ENCODE measurements at regions not wholly inside any gene's neighbourhood (a gene's known extent, or its start where the extent isn't known, plus 50 kb on each side); places are given as distances from the start of the nearest gene placed in this dataset.

DNA sequence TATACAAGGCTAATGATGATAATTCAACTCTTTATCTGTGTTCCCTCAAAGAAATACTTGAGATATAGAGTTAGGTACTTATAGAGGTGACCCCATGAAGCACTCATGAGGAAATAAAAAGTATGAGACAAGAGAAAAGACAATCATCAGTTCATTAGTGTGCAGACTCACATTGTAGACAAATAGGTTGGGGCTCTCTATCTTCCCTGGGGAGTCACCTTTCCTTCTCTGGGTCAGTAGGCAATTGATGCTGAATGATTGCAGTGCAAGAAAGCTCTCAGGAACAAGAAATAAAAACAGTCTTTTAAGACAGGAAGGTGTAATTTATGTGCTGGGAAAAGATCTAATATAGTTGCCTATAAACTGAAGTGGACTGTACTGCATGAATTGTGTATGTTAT, 1357.6 kb upstream of the EPHA6 start:
- dilution Hi-C loops (cut with MboI; ENCODE audit: extremely low pct_ligation_motif_present, low sequenced_read_pairs) = no loop called here
- TF ChIP-seq, protein P1, sequence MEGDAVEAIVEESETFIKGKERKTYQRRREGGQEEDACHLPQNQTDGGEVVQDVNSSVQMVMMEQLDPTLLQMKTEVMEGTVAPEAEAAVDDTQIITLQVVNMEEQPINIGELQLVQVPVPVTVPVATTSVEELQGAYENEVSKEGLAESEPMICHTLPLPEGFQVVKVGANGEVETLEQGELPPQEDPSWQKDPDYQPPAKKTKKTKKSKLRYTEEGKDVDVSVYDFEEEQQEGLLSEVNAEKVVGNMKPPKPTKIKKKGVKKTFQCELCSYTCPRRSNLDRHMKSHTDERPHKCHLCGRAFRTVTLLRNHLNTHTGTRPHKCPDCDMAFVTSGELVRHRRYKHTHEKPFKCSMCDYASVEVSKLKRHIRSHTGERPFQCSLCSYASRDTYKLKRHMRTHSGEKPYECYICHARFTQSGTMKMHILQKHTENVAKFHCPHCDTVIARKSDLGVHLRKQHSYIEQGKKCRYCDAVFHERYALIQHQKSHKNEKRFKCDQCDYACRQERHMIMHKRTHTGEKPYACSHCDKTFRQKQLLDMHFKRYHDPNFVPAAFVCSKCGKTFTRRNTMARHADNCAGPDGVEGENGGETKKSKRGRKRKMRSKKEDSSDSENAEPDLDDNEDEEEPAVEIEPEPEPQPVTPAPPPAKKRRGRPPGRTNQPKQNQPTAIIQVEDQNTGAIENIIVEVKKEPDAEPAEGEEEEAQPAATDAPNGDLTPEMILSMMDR (optimal IDR thresholded peaks at IDR 0.05 in 1 of 3, IDR thresholded peaks at IDR 0.05 in 1 of 3, conservative IDR thresholded peaks at IDR 0.05 in 1 of 3; ENCODE audit: extremely low read depth in 1 of 3, insufficient read depth in 2 of 3, low read length in 3 of 3) = no peak
- no peak for TF ChIP-seq EZH2 (IDR thresholded peaks at IDR 0.05; ENCODE audit: low read length)
- FAIRE-seq (no peak), DNase-seq (ENCODE audit: low read depth, low spot score) (no peak)
- H4K20me1 ChIP-seq (ENCODE audit: control insufficient read depth, extremely low read depth, insufficient read depth, low read length) = no peaks in the 10 kb centered on the region
- no peaks in the 10 kb centered on the region for H3K9me1 ChIP-seq (ENCODE audit: control insufficient read depth, extremely low read depth, insufficient read depth, low read length)
- H3K9ac ChIP-seq (ENCODE audit: control insufficient read depth, extremely low read depth, insufficient read depth, low read length) = no peak overlapping the region
- H3K4me2 ChIP-seq (ENCODE audit: control insufficient read depth, extremely low read depth, insufficient read depth, low read depth, low read length) = no peak overlapping the region
- H2AFZ ChIP-seq (ENCODE audit: control insufficient read depth, low read length) = no peak overlapping the region
- H3K4me1 ChIP-seq (ENCODE audit: control insufficient read depth, extremely low read depth, insufficient read depth, low read length) = no peaks in the 10 kb centered on the region
- H3K79me2 ChIP-seq (ENCODE audit: control insufficient read depth, insufficient read depth, low read length) = no peaks in the 10 kb centered on the region
- no peaks in the 10 kb centered on the region for H3K27me3 ChIP-seq (ENCODE audit: control insufficient read depth, extremely low read depth, insufficient read depth, low read length)
- H3K4me3 ChIP-seq (ENCODE audit: control insufficient read depth in 2 of 3, extremely low read depth in 1 of 3, insufficient read depth in 2 of 3, low read depth in 1 of 3, low read length in 3 of 3) = no peak overlapping the region
- no peaks in the 10 kb centered on the region for H3K36me3 ChIP-seq (ENCODE audit: control insufficient read depth in 2 of 2, extremely low read depth in 1 of 2, insufficient read depth in 2 of 2, low read length in 2 of 2)
- no peaks in the 10 kb centered on the region for H3K9me3 ChIP-seq (ENCODE audit: control insufficient read depth, low read depth, low read length)
- H3K27ac ChIP-seq (ENCODE audit: control insufficient read depth, insufficient read depth, low read length) = no peak overlapping the region

DNA sequence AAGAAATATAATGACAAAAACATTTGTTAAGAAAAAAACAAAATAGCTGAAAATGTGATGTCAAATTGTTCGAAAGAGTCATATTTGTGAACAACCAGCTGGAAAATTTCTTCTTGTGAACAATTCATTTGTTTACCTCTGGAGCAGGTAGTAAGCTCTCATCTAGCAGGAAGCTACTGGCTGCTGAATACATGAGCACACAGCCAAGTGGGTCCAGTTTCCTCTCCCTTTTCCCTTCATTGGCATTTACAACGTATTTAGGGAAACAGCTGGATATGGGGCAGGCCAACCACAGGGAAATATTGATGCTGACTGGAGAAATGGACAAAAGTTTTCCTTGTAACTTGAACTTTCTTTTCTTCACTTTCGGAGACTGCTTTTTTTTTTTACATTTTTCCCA, 1354.7 kb upstream of the EPHA6 start:
- no peaks in the 10 kb centered on the region for H3K36me3 ChIP-seq (ENCODE audit: control insufficient read depth in 2 of 2, extremely low read depth in 1 of 2, insufficient read depth in 2 of 2, low read length in 2 of 2)
- H3K9ac ChIP-seq (ENCODE audit: control insufficient read depth, extremely low read depth, insufficient read depth, low read length) = no peak overlapping the region
- no peaks in the 10 kb centered on the region for H3K27me3 ChIP-seq (ENCODE audit: control insufficient read depth, extremely low read depth, insufficient read depth, low read length)
- H3K4me3 ChIP-seq (ENCODE audit: control insufficient read depth in 2 of 3, extremely low read depth in 1 of 3, insufficient read depth in 2 of 3, low read depth in 1 of 3, low read length in 3 of 3) = no peak overlapping the region
- H4K20me1 ChIP-seq (ENCODE audit: control insufficient read depth, extremely low read depth, insufficient read depth, low read length) = no peaks in the 10 kb centered on the region
- H3K9me3 ChIP-seq (ENCODE audit: control insufficient read depth, low read depth, low read length) = no peaks in the 10 kb centered on the region
- TF ChIP-seq EZH2 (IDR thresholded peaks at IDR 0.05; ENCODE audit: low read length) = no peak
- TF ChIP-seq, protein P1 (optimal IDR thresholded peaks at IDR 0.05 in 1 of 3, IDR thresholded peaks at IDR 0.05 in 1 of 3, conservative IDR thresholded peaks at IDR 0.05 in 1 of 3; ENCODE audit: extremely low read depth in 1 of 3, insufficient read depth in 2 of 3, low read length in 3 of 3) = no peak
- dilution Hi-C loops (cut with MboI; ENCODE audit: extremely low pct_ligation_motif_present, low sequenced_read_pairs) = no loop called here
- no peaks in the 10 kb centered on the region for H3K79me2 ChIP-seq (ENCODE audit: control insufficient read depth, insufficient read depth, low read length)
- FAIRE-seq (no peak), DNase-seq (ENCODE audit: low read depth, low spot score) (no peak)
- no peaks in the 10 kb centered on the region for H3K4me1 ChIP-seq (ENCODE audit: control insufficient read depth, extremely low read depth, insufficient read depth, low read length)
- H3K27ac ChIP-seq (ENCODE audit: control insufficient read depth, insufficient read depth, low read length) = no peak overlapping the region
- no peak overlapping the region for H3K4me2 ChIP-seq (ENCODE audit: control insufficient read depth, extremely low read depth, insufficient read depth, low read depth, low read length)
- H2AFZ ChIP-seq (ENCODE audit: control insufficient read depth, low read length) = no peak overlapping the region
- H3K9me1 ChIP-seq (ENCODE audit: control insufficient read depth, extremely low read depth, insufficient read depth, low read length) = no peaks in the 10 kb centered on the region

Measured in keratinocyte (primary cell).